H1 (cell line): ENCODE measurements at regions not wholly inside any gene's neighbourhood (a gene's known extent, or its start where the extent isn't known, plus 50 kb on each side); places are given as distances from the start of the nearest gene placed in this dataset.

Source experiments
- ATF3 ChIP-seq: IDR thresholded peaks from 2 replicates; pipeline ENCODE4 v1.6.1; 2011; ENCODE audit warnings: low read depth, mild to moderate bottlenecking, low read length; ENCODE audit not compliant: insufficient read depth
- CHD7 ChIP-seq: fragments of 300-600 bp; sonication (generic); IDR thresholded peaks from 2 replicates; pipeline ENCODE4 v1.7.1; 2012; ENCODE audit warnings: low read length, moderate library complexity, mild to moderate bottlenecking, inconsistent platforms; ENCODE audit not compliant: insufficient replicate concordance
- TCF12 ChIP-seq: IDR thresholded peaks from 2 replicates; pipeline ENCODE4 v1.6.1; 2011; ENCODE audit warnings: low read depth, mild to moderate bottlenecking, low read length

- no peak for TF ChIP-seq CHD7
- TF ChIP-seq TCF12, result no peak
- TF ChIP-seq ATF3, result no peak
These were observed 523.6 kb downstream of the PID1 start (continued) for GRCh38 chr2:228747483-228747882.
